A673 (cell line): ENCODE measurements at regions not wholly inside any gene's neighbourhood (a gene's known extent, or its start where the extent isn't known, plus 50 kb on each side); places are given as distances from the start of the nearest gene placed in this dataset.
"Not testable (repeated sequence)": the region's sequence is repeated elsewhere in the genome, so short reads cannot be mapped to it uniquely, and the experiment has no call there.

ENCODE experiments used
- CTCF ChIP-seq: fragments of 300-800, 200-600 bp; sonication (generic); conservative IDR thresholded peaks from 2 replicates; pipeline ENCODE4 v1.5.1; 2017; ENCODE audit warnings: low read depth, mild to moderate bottlenecking, antibody characterized with exemption, low read length, moderate library complexity, mixed read lengths
- EZH2 ChIP-seq: fragments of 200-600 bp; sonication (generic); IDR thresholded peaks from 2 replicates; pipeline ENCODE4 v1.6.1; 2017; ENCODE audit warnings: borderline replicate concordance, low read depth, mild to moderate bottlenecking, mixed read lengths, antibody characterized with exemption, low read length; ENCODE audit not compliant: poor library complexity, severe bottlenecking

GRCh38 chr3:159052494-159052893 is 250.6 kb downstream of the MFSD1 start:
- TF ChIP-seq CTCF, EZH2: not testable (repeated sequence)
